ENCODE measurements at regions not wholly inside any gene's neighbourhood (a gene's known extent, or its start where the extent isn't known, plus 50 kb on each side); places are given as distances from the start of the nearest gene placed in this dataset.

DNA sequence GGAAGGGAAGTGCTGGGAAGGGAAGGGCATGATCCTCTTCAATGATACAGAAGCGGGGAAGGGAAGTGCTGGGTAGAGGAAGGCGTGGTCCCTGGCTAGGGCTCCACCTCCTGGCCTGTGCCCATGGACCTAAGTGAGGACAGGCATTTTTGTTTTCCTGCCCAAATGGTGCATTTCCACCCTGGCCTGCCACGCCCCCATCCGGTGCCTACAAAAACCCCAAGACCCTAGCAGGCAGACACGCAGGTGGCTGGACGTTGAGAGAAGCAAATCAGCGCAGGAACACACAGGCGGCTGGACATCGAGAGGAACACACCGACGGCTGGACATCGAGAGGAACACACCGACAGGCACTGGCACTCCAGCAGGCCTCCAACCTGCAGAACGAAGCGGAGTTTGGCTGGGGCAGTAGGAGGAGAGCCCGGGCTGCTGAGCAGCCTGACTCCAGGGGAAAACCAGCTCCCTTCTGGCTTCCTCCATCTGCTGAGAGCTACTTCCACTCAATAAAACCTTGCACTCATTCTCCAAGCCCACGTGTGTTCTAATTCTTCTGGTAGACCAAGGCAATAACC is 628.3 kb downstream of the BUD13 start:
- TF ChIP-seq, protein P1, sequence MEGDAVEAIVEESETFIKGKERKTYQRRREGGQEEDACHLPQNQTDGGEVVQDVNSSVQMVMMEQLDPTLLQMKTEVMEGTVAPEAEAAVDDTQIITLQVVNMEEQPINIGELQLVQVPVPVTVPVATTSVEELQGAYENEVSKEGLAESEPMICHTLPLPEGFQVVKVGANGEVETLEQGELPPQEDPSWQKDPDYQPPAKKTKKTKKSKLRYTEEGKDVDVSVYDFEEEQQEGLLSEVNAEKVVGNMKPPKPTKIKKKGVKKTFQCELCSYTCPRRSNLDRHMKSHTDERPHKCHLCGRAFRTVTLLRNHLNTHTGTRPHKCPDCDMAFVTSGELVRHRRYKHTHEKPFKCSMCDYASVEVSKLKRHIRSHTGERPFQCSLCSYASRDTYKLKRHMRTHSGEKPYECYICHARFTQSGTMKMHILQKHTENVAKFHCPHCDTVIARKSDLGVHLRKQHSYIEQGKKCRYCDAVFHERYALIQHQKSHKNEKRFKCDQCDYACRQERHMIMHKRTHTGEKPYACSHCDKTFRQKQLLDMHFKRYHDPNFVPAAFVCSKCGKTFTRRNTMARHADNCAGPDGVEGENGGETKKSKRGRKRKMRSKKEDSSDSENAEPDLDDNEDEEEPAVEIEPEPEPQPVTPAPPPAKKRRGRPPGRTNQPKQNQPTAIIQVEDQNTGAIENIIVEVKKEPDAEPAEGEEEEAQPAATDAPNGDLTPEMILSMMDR (IDR thresholded peaks at IDR 0.05) = no peak
- no peak for TF ChIP-seq POLR2A (IDR thresholded peaks at IDR 0.05)
- no peak for TF ChIP-seq POLR2AphosphoS5 (IDR thresholded peaks at IDR 0.05)
- no peak for TF ChIP-seq EP300 (IDR thresholded peaks at IDR 0.05)

Measured in suprapubic skin (tissue), 4 donors.